ENCODE measurements at regions not wholly inside any gene's neighbourhood (a gene's known extent, or its start where the extent isn't known, plus 50 kb on each side); places are given as distances from the start of the nearest gene placed in this dataset.

- no peaks in the 10 kb centered on the region for H3K36me3 Mint-ChIP-seq (ENCODE audit: low read depth, unreplicated experiment)
- H3K79me2 ChIP-seq (ENCODE audit: insufficient read depth, low read length), result no peaks in the 10 kb centered on the region
- FAIRE-seq, result no peak
- no peak overlapping the region for H3K4me3 ChIP-seq (ENCODE audit: insufficient read depth, low read depth, low read length)
- TF ChIP-seq, protein P1, sequence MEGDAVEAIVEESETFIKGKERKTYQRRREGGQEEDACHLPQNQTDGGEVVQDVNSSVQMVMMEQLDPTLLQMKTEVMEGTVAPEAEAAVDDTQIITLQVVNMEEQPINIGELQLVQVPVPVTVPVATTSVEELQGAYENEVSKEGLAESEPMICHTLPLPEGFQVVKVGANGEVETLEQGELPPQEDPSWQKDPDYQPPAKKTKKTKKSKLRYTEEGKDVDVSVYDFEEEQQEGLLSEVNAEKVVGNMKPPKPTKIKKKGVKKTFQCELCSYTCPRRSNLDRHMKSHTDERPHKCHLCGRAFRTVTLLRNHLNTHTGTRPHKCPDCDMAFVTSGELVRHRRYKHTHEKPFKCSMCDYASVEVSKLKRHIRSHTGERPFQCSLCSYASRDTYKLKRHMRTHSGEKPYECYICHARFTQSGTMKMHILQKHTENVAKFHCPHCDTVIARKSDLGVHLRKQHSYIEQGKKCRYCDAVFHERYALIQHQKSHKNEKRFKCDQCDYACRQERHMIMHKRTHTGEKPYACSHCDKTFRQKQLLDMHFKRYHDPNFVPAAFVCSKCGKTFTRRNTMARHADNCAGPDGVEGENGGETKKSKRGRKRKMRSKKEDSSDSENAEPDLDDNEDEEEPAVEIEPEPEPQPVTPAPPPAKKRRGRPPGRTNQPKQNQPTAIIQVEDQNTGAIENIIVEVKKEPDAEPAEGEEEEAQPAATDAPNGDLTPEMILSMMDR (IDR thresholded peaks at IDR 0.05; ENCODE audit: insufficient read depth, low read depth, low read length), result no peak
- no peak for TF ChIP-seq EZH2 (IDR thresholded peaks at IDR 0.05; ENCODE audit: insufficient read depth, low read length)
- H3K27me3 ChIP-seq (ENCODE audit: insufficient read depth, low read length), result no peaks in the 10 kb centered on the region
- no peaks in the 10 kb centered on the region for H3K4me1 Mint-ChIP-seq (ENCODE audit: low read depth, unreplicated experiment)
- H2AFZ ChIP-seq (ENCODE audit: low read depth, low read length), result no peak overlapping the region
- H3K27me3 Mint-ChIP-seq (ENCODE audit: low read depth, unreplicated experiment), result peaks cover 5% of the 10 kb centered on the region
- H3K27ac ChIP-seq (ENCODE audit: low read depth, low read length), result no peak overlapping the region
- H3K36me3 ChIP-seq (ENCODE audit: insufficient read depth, low read length), result no peaks in the 10 kb centered on the region
- no peak overlapping the region for H3K4me3 Mint-ChIP-seq (ENCODE audit: unreplicated experiment)
- no peak overlapping the region for H3K4me2 ChIP-seq (ENCODE audit: low read length)
- peaks cover 2% of the 10 kb centered on the region for H3K9me3 Mint-ChIP-seq (ENCODE audit: unreplicated experiment)
- DNase-seq (ENCODE audit: low read depth), result no peak
- no peaks in the 10 kb centered on the region for H4K20me1 ChIP-seq (ENCODE audit: insufficient read depth, low read length)
- H3K4me1 ChIP-seq (ENCODE audit: insufficient read depth, low read length), result no peaks in the 10 kb centered on the region
- no peak overlapping the region for H3K9ac ChIP-seq (ENCODE audit: low read length)
- no peak overlapping the region for H3K27ac Mint-ChIP-seq (ENCODE audit: unreplicated experiment)
- H3K9me3 ChIP-seq (ENCODE audit: insufficient read depth, low read depth, low read length), result no peaks in the 10 kb centered on the region
Measured at GRCh38 chr18:2199060-2199459, 372.2 kb downstream of the METTL4 start.

DNA sequence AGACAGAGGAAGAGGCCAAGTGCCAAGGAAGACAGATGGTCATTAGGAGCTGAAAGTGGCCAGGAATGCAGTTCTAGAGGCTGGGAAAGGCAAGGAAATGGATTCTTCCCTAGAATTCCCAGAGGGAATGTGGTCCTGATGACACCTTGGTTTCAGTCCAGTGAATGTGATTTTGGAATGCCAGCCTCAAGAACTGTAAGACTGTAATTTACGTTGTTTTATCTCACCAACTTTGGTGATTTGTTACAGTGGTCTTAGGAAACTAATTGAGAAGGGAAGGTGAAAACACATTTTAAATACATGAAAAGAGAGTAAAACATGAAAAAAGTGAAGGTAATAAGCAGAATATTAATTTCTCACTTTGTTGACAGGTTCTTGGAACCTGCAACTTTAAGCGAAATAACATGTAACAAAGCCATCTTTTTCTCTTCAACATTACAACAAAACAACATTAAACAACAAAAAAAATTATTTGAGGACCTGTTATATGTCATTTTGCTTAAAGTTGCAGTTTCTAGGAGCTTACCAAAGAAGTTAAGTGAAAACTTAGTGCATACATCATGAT lies 370.2 kb downstream of the METTL4 start:
- Mint-ChIP-seq H3K27me3 (ENCODE audit: low read depth, unreplicated experiment) (peaks cover 5% of the 10 kb centered on the region), H3K36me3 (ENCODE audit: low read depth, unreplicated experiment) (no peaks in the 10 kb centered on the region), H3K9me3 (ENCODE audit: unreplicated experiment) (peaks cover 2% of the 10 kb centered on the region), H3K4me3 (ENCODE audit: unreplicated experiment) (no peak overlapping the region), H3K4me1 (ENCODE audit: low read depth, unreplicated experiment) (no peaks in the 10 kb centered on the region), H3K27ac (ENCODE audit: unreplicated experiment) (no peak overlapping the region)
- Histone ChIP-seq H3K4me3 (ENCODE audit: insufficient read depth, low read depth, low read length) (no peak overlapping the region), H4K20me1 (ENCODE audit: insufficient read depth, low read length) (no peaks in the 10 kb centered on the region), H3K9ac (ENCODE audit: low read length) (no peak overlapping the region), H3K9me3 (ENCODE audit: insufficient read depth, low read depth, low read length) (no peaks in the 10 kb centered on the region), H3K4me1 (ENCODE audit: insufficient read depth, low read length) (no peaks in the 10 kb centered on the region), H3K27ac (ENCODE audit: low read depth, low read length) (no peak overlapping the region), H2AFZ (ENCODE audit: low read depth, low read length) (no peak overlapping the region), H3K36me3 (ENCODE audit: insufficient read depth, low read length) (no peaks in the 10 kb centered on the region), H3K27me3 (ENCODE audit: insufficient read depth, low read length) (no peaks in the 10 kb centered on the region), H3K79me2 (ENCODE audit: insufficient read depth, low read length) (no peaks in the 10 kb centered on the region), H3K4me2 (ENCODE audit: low read length) (no peak overlapping the region)
- TF ChIP-seq, protein P1 (IDR thresholded peaks at IDR 0.05; ENCODE audit: insufficient read depth, low read depth, low read length), result no peak
- TF ChIP-seq EZH2 (IDR thresholded peaks at IDR 0.05; ENCODE audit: insufficient read depth, low read length), result no peak
- no peak for FAIRE-seq
- no peak for DNase-seq (ENCODE audit: low read depth)

DNA sequence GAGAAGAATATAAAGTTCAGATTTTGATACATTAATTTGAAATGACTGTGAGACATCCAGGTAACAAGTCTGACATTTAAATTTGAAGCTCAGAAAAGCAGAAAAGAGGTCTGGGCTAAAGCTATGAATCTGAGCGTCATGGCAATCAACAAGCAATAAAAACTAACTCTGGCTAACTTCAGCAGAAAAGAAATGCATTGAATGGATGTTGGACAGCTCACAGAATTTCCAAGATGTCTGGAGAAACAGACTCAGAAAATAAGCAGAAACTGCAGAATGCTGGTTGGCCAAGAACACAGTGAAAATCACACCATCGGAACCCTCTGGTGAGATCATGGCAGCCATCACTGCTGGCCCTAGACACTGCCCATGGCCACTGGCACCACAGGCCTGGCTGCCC lies 366.6 kb downstream of the METTL4 start:
- H3K4me1 Mint-ChIP-seq (ENCODE audit: low read depth, unreplicated experiment), result no peaks in the 10 kb centered on the region
- no peaks in the 10 kb centered on the region for H3K36me3 Mint-ChIP-seq (ENCODE audit: low read depth, unreplicated experiment)
- Histone ChIP-seq H3K9ac (ENCODE audit: low read length) (no peak overlapping the region), H3K27me3 (ENCODE audit: insufficient read depth, low read length) (no peaks in the 10 kb centered on the region), H3K4me3 (ENCODE audit: insufficient read depth, low read depth, low read length) (no peak overlapping the region), H3K79me2 (ENCODE audit: insufficient read depth, low read length) (no peaks in the 10 kb centered on the region), H3K27ac (ENCODE audit: low read depth, low read length) (no peak overlapping the region), H2AFZ (ENCODE audit: low read depth, low read length) (no peak overlapping the region), H3K36me3 (ENCODE audit: insufficient read depth, low read length) (no peaks in the 10 kb centered on the region), H3K4me2 (ENCODE audit: low read length) (no peak overlapping the region), H3K4me1 (ENCODE audit: insufficient read depth, low read length) (no peaks in the 10 kb centered on the region), H3K9me3 (ENCODE audit: insufficient read depth, low read depth, low read length) (no peaks in the 10 kb centered on the region), H4K20me1 (ENCODE audit: insufficient read depth, low read length) (no peaks in the 10 kb centered on the region)
- peaks cover 5% of the 10 kb centered on the region for H3K27me3 Mint-ChIP-seq (ENCODE audit: low read depth, unreplicated experiment)
- no peak overlapping the region for H3K27ac Mint-ChIP-seq (ENCODE audit: unreplicated experiment)
- H3K4me3 Mint-ChIP-seq (ENCODE audit: unreplicated experiment), result no peak overlapping the region
- H3K9me3 Mint-ChIP-seq (ENCODE audit: unreplicated experiment), result peaks cover 2% of the 10 kb centered on the region
- DNase-seq (ENCODE audit: low read depth) (no peak), FAIRE-seq (no peak)
- TF ChIP-seq, protein P1 (IDR thresholded peaks at IDR 0.05; ENCODE audit: insufficient read depth, low read depth, low read length), result no peak
- no peak for TF ChIP-seq EZH2 (IDR thresholded peaks at IDR 0.05; ENCODE audit: insufficient read depth, low read length)

Measured in astrocyte (in vitro differentiated cells and primary cell).